ENCODE measurements at regions not wholly inside any gene's neighbourhood (a gene's known extent, or its start where the extent isn't known, plus 50 kb on each side); places are given as distances from the start of the nearest gene placed in this dataset.

DNA sequence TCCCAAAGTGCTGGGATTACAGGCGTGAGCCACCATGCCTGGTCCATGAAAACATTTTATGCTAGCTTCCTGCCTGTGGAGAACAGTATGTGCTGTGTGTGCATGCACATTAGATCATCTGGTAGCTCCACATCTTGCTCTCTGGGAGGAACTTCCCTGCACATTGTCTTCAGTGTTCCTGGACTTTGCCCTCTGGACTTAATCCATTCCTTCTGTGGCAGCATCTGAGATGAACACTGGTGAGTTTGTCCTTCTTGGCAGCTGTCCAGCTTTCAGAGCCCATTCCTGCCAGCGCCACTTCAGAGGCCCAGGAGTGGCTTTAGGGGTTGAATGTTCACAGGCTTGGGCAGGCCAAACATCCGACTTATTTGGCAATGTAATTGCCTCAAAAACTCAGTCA is 65.2 kb downstream of the POU3F3 start:
- intact Hi-C loops (cut with DNase I), result no loop called here
- no peaks in the 10 kb centered on the region for H3K27me3 ChIP-seq
- ATAC-seq, result no peak
- H3K9me3 ChIP-seq, result no peaks in the 10 kb centered on the region
- WGBS (ENCODE audit: insufficient coverage, low coverage, low lambda C conversion rate, missing lambda C conversion rate), result 54% methylated on average over 2 of the region's 3 CpGs
- H3K36me3 ChIP-seq, result no peaks in the 10 kb centered on the region
- TF ChIP-seq POLR2A (IDR thresholded peaks at IDR 0.05), result no peak
- TF ChIP-seq, protein P1, sequence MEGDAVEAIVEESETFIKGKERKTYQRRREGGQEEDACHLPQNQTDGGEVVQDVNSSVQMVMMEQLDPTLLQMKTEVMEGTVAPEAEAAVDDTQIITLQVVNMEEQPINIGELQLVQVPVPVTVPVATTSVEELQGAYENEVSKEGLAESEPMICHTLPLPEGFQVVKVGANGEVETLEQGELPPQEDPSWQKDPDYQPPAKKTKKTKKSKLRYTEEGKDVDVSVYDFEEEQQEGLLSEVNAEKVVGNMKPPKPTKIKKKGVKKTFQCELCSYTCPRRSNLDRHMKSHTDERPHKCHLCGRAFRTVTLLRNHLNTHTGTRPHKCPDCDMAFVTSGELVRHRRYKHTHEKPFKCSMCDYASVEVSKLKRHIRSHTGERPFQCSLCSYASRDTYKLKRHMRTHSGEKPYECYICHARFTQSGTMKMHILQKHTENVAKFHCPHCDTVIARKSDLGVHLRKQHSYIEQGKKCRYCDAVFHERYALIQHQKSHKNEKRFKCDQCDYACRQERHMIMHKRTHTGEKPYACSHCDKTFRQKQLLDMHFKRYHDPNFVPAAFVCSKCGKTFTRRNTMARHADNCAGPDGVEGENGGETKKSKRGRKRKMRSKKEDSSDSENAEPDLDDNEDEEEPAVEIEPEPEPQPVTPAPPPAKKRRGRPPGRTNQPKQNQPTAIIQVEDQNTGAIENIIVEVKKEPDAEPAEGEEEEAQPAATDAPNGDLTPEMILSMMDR (IDR thresholded peaks at IDR 0.05), result no peak
- H3K4me3 ChIP-seq, result no peak overlapping the region
- H3K27ac ChIP-seq, result no peak overlapping the region
- no peak for DNase-seq
- H3K4me1 ChIP-seq, result no peaks in the 10 kb centered on the region

DNA sequence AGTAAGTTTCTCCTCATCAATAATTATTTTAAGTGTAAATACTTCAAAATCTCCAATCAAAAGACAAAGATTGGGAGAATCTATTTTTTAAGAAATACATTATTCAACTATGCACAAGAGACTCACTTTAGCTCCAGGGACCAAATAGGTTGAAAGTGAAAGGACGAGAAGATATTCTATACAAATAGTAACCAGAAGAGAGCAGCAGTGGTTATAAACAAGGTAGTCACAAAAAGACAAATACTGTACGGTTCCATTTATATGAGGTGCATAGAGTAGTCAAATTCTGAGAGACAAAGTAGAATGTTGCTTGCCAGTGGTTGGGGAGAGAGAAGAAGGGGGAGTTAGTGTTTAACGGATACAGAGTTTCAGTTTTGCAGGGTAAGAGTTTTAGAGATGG is 69.8 kb downstream of the POU3F3 start:
- TF ChIP-seq POLR2A (IDR thresholded peaks at IDR 0.05), result no peak
- TF ChIP-seq, protein P1 (IDR thresholded peaks at IDR 0.05), result no peak
- H3K9me3 ChIP-seq, result no peaks in the 10 kb centered on the region
- ATAC-seq (peak in 1 of 4 donors; percentile 41), DNase-seq (no peak)
- 40% methylated on average over 3 of the region's 3 CpGs for WGBS (ENCODE audit: insufficient coverage, low coverage, low lambda C conversion rate, missing lambda C conversion rate)
- no peaks in the 10 kb centered on the region for H3K36me3 ChIP-seq
- no peaks in the 10 kb centered on the region for H3K4me1 ChIP-seq
- intact Hi-C loops (cut with DNase I), result no loop called here
- no peak overlapping the region for H3K27ac ChIP-seq
- H3K27me3 ChIP-seq, result no peaks in the 10 kb centered on the region
- H3K4me3 ChIP-seq, result no peak overlapping the region

DNA sequence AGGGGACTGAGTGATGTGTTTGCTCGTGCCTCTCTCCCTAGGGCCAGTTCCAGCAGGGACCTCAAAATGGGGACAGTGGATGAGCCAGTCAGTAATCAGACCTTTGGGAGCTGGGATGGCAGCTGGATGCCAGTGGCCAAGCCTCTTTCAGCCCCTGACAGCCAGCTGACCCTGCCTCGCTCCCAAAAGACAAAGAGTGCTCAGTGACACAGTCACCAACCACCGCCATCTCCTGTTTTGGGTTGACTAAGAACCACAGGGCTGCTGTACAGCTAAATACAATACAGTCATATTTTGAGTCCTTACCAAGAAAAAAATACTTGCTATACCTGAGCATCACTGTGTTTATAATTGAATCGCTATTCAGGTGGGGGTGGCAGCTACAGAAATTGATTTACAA is 75.7 kb downstream of the POU3F3 start:
- no peak for ATAC-seq

DNA sequence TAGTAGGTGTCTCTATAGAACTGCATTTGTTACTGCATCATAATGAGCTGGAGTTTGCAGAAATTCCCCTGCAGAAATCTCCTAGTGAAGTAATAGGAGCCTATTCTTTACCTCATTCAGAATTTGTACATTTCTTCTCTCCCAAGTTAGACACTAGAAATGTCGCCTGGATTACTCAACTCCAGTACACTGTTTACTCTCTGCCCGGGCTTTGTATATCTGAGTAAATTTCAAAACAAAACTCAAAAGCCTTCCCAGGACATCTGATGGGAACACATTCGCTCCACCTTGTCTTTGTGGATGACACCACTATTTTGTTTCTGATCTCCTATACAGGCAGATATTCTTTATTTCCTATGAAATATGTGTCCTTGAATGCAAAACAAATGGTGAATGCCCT is 76.8 kb downstream of the POU3F3 start:
- 15% methylated on average over 3 of the region's 3 CpGs for WGBS (ENCODE audit: insufficient coverage, low coverage, low lambda C conversion rate, missing lambda C conversion rate)
- TF ChIP-seq, protein P1 (IDR thresholded peaks at IDR 0.05), result no peak
- no peak for TF ChIP-seq POLR2A (IDR thresholded peaks at IDR 0.05)
- H3K27me3 ChIP-seq, result no peaks in the 10 kb centered on the region
- DNase-seq (no peak), ATAC-seq (peak; percentile 40 to 69 (median 50))
- intact Hi-C loops (cut with DNase I), result no loop called here
- H3K4me1 ChIP-seq, result peaks cover 0 to 5% (median 0%) of the 10 kb centered on the region in 4 donors
- H3K4me3 ChIP-seq, result no peak overlapping the region
- no peaks in the 10 kb centered on the region for H3K9me3 ChIP-seq
- H3K36me3 ChIP-seq, result no peaks in the 10 kb centered on the region
- no peak overlapping the region for H3K27ac ChIP-seq

More for the DNA sequence above, 75.7 kb downstream of the POU3F3 start:
- H3K36me3 ChIP-seq, result no peaks in the 10 kb centered on the region
- DNase-seq, result no peak
- H3K4me1 ChIP-seq, result peaks cover 0 to 5% (median 0%) of the 10 kb centered on the region in 4 donors
- no peaks in the 10 kb centered on the region for H3K9me3 ChIP-seq
- TF ChIP-seq, protein P1 (IDR thresholded peaks at IDR 0.05), result no peak
- TF ChIP-seq POLR2A (IDR thresholded peaks at IDR 0.05), result no peak
- H3K27ac ChIP-seq, result no peak overlapping the region
- H3K27me3 ChIP-seq, result no peaks in the 10 kb centered on the region
- WGBS (ENCODE audit: insufficient coverage, low coverage, low lambda C conversion rate, missing lambda C conversion rate), result 79% methylated on average over 2 of the region's 4 CpGs
- H3K4me3 ChIP-seq, result no peak overlapping the region
- intact Hi-C loops (cut with DNase I), result no loop called here

DNA sequence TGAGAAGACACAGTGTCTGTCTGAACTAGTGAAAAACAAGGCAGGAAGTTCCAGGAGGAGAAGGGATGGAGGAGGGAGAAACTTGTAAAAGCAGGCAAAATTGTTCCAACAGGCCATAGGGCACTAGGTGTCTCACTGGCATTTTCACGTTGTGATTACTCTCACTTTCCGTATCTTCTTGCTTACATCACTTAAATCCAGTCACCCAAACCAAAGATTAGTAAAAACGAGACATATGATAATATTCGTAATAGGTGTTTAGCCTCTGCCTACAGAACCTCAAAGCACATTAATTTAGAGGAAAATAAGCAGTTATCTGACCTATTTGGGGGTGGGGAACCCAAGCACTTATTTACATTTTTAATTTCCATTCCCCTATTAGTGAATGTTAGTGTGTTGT is 78.3 kb downstream of the POU3F3 start:
- H3K27me3 ChIP-seq, result no peaks in the 10 kb centered on the region
- TF ChIP-seq, protein P1 (IDR thresholded peaks at IDR 0.05), result no peak
- no peak for TF ChIP-seq POLR2A (IDR thresholded peaks at IDR 0.05)
- DNase-seq (no peak), ATAC-seq (no peak)
- intact Hi-C loops (cut with DNase I), result no loop called here
- no peak overlapping the region for H3K4me3 ChIP-seq
- H3K4me1 ChIP-seq, result peaks cover 0 to 5% (median 0%) of the 10 kb centered on the region in 4 donors
- H3K9me3 ChIP-seq, result no peaks in the 10 kb centered on the region
- no peaks in the 10 kb centered on the region for H3K36me3 ChIP-seq
- WGBS (ENCODE audit: insufficient coverage, low coverage, low lambda C conversion rate, missing lambda C conversion rate), result 55% methylated on average over 4 of the region's 4 CpGs
- no peak overlapping the region for H3K27ac ChIP-seq

All from right lobe of liver (tissue), 6 donors.